Endothelial cell of umbilical vein (primary cell): ENCODE measurements at regions not wholly inside any gene's neighbourhood (a gene's known extent, or its start where the extent isn't known, plus 50 kb on each side); places are given as distances from the start of the nearest gene placed in this dataset.

Experiments used
- BruUV-seq: library from RNA; stranded (reverse); fragments of 400-500 nt; replicated peaks from 2 replicates; lab custom pipeline; 2021; lab: Mats Ljungman, UMichigan
- CTCF ChIA-PET: fragments of 300-600, 350-600 bp; sonication (Branson Sonifier 250); formaldehyde crosslinking; loops from one replicate; lab custom pipeline; 2021; ENCODE audit warnings: antibody characterized with exemption, inconsistent platforms; lab: Charles Lee
- POLR2A ChIA-PET: fragments of 300-600, 350-600 bp; sonication (Branson Sonifier 250); formaldehyde crosslinking; loops from one replicate; lab custom pipeline; 2021; ENCODE audit warnings: antibody characterized with exemption, inconsistent platforms; lab: Charles Lee
- DNase-seq: peaks from one replicate; pipeline ENCODE4 v3.0.0-alpha.2; 2011; ENCODE audit warnings: low read depth, low spot score
- FAIRE-seq: peaks from 2 replicates; lab custom pipeline; 2011; peaks lifted over from hg19 to GRCh38; lab: Jason Lieb, UNC
- H2AFZ ChIP-seq: 2 replicates; pipeline ENCODE4 v1.6.0; 2012; ENCODE audit warnings: low read depth, low read length, control low read depth, inconsistent platforms
- H3K27ac ChIP-seq: 2 replicates; pipeline ENCODE4 v1.5.1; 2011; ENCODE audit warnings: low read depth, mild to moderate bottlenecking, control low read depth, low read length, moderate library complexity; ENCODE audit not compliant: insufficient read depth
- H3K27me3 ChIP-seq, 2 experiments: 2 replicates each; pipeline versions ENCODE4 v1.6.0 to v1.6.1; 2011; ENCODE audit warnings: low read length in 2 of 2, mixed read lengths in 1 of 2; ENCODE audit not compliant: control insufficient read depth in 2 of 2, insufficient read depth in 2 of 2
- H3K36me3 ChIP-seq, 2 experiments: 2 replicates in 1 of 2; 3 replicates in 1 of 2; pipeline ENCODE4 v1.5.1; 2011; ENCODE audit warnings: low read length in 2 of 2, mild to moderate bottlenecking in 1 of 2, moderate library complexity in 1 of 2; ENCODE audit not compliant: control insufficient read depth in 2 of 2, insufficient read depth in 2 of 2; ENCODE audit errors: extremely low read depth in 1 of 2
- H3K4me1 ChIP-seq: 3 replicates; pipeline ENCODE4 v1.5.1; 2011; ENCODE audit warnings: mild to moderate bottlenecking, low read length; ENCODE audit not compliant: control insufficient read depth, insufficient read depth; ENCODE audit errors: extremely low read depth
- H3K4me2 ChIP-seq: 2 replicates; pipeline ENCODE4 v1.6.1; 2011; ENCODE audit warnings: low read length, control low read depth, mixed read lengths; ENCODE audit not compliant: insufficient read depth
- H3K4me3 ChIP-seq, 3 experiments: fragments of 200-600 bp in 1 of 3; sonication (generic), shearing (Covaris generic) in 1 of 3; replicated peaks in 1 of 3; 2 replicates each; pipeline ENCODE4 v1.5.1; 2011 to 2016; ENCODE audit warnings: control low read depth in 3 of 3, low read length in 3 of 3, mild to moderate bottlenecking in 2 of 3, inconsistent platforms in 1 of 3, low read depth in 1 of 3, moderate library complexity in 1 of 3; ENCODE audit not compliant: insufficient read depth in 1 of 3
- H3K79me2 ChIP-seq: 2 replicates; pipeline ENCODE4 v1.6.0; 2012; ENCODE audit warnings: low read length, inconsistent platforms; ENCODE audit not compliant: control insufficient read depth, insufficient read depth
- H3K9ac ChIP-seq: replicated peaks from 2 replicates; pipeline ENCODE3; 2011; ENCODE audit warnings: low read length, control low read depth; ENCODE audit not compliant: insufficient read depth; ENCODE audit errors: extremely low read depth
- H3K9me1 ChIP-seq: replicated peaks from 3 replicates; pipeline ENCODE4 v1.6.0; 2011; ENCODE audit warnings: mild to moderate bottlenecking, low read length; ENCODE audit not compliant: control insufficient read depth, insufficient read depth; ENCODE audit errors: extremely low read depth
- H3K9me3 ChIP-seq: replicated peaks from 2 replicates; pipeline ENCODE4 v1.5.1; 2012; ENCODE audit warnings: low read length, inconsistent platforms; ENCODE audit not compliant: control insufficient read depth, insufficient read depth
- H4K20me1 ChIP-seq: replicated peaks from 2 replicates; pipeline ENCODE3; 2011; ENCODE audit warnings: mild to moderate bottlenecking, low read length; ENCODE audit not compliant: control insufficient read depth, insufficient read depth; ENCODE audit errors: extremely low read depth
- CTCF ChIP-seq, 2 donors: IDR thresholded peaks; 1 replicate in 1 of 2; 2 replicates in 1 of 2; pipeline ENCODE4 v1.5.1; 2011; ENCODE audit warnings: low read length in 2 of 2, mild to moderate bottlenecking in 2 of 2, moderate library complexity in 2 of 2, control low read depth in 1 of 2, inconsistent platforms in 1 of 2, low read depth in 1 of 2; ENCODE audit not compliant: insufficient read depth in 1 of 2; ENCODE audit errors: extremely low read depth in 1 of 2
- FOS ChIP-seq: IDR thresholded peaks from 2 replicates; pipeline ENCODE4 v1.6.1; 2011; ENCODE audit warnings: mild to moderate bottlenecking, low read length, moderate library complexity, borderline replicate concordance; ENCODE audit not compliant: insufficient read depth
- GATA2 ChIP-seq: IDR thresholded peaks from 2 replicates; pipeline ENCODE4 v1.7.0; 2011; ENCODE audit warnings: low read depth, mild to moderate bottlenecking, moderate library complexity, mixed read lengths, low read length; ENCODE audit not compliant: insufficient read length, insufficient read depth
- JUN ChIP-seq: IDR thresholded peaks from 2 replicates; pipeline ENCODE4 v1.6.1; 2011; ENCODE audit warnings: borderline replicate concordance, low read depth; ENCODE audit not compliant: insufficient read length, insufficient read depth
- MAX ChIP-seq: IDR thresholded peaks from 2 replicates; pipeline ENCODE4 v1.6.1; 2011; ENCODE audit not compliant: insufficient read depth, insufficient read length
- MYC ChIP-seq: IDR thresholded peaks from one replicate; pipeline ENCODE4 v1.6.1; 2011; ENCODE audit warnings: mild to moderate bottlenecking, low read depth, low read length
- POLR2AphosphoS5 ChIP-seq: IDR thresholded peaks from 2 replicates; pipeline ENCODE4 v1.6.1; 2012; ENCODE audit warnings: low read depth, mild to moderate bottlenecking, control low read depth, low read length, moderate library complexity; ENCODE audit not compliant: insufficient read depth
- dilution Hi-C: fragments of 300-500 bp; cut with MboI; formaldehyde crosslinking; loops from one replicate; pipeline ENCODE4 v1.15.0; 2019; ENCODE audit warnings: low sequenced_read_pairs; ENCODE audit not compliant: extremely low pct_ligation_motif_present
- intact Hi-C: fragments of 100-400 bp; cut with micrococcal nuclease; formaldehyde crosslinking; loops from one replicate; pipeline ENCODE4 v1.10.0; 2022

GRCh38 chr18:62458868-62459716 lies 63.7 kb upstream of the ZCCHC2 start:
- Histone ChIP-seq H2AFZ (no peak overlapping the region), H3K27ac (no peak overlapping the region), H3K4me2 (no peak overlapping the region), H3K4me3 (no peak overlapping the region), H3K36me3 (no peaks in the 10 kb centered on the region), H3K4me1 (peaks cover 12% of the 10 kb centered on the region), H3K9me1 (no peaks in the 10 kb centered on the region), H3K27me3 (no peaks in the 10 kb centered on the region), H3K79me2 (no peaks in the 10 kb centered on the region), H3K9ac (no peak overlapping the region), H3K9me3 (no peaks in the 10 kb centered on the region), H4K20me1 (no peaks in the 10 kb centered on the region)
- FAIRE-seq (no peak), DNase-seq (no peak)
- ChIA-PET CTCF (no interaction called here), POLR2A (no interaction called here)
- BruUV-seq, result no TSS peak
- dilution Hi-C loops, result no loop called here
- TF ChIP-seq CTCF (IDR thresholded peaks at IDR 0.05; ENCODE audit: extremely low read depth in 1 of 2, insufficient read depth in 1 of 2, low read depth in 1 of 2, low read length in 2 of 2), result no peak
- TF ChIP-seq MAX, result no peak
- no peak for TF ChIP-seq POLR2AphosphoS5
- TF ChIP-seq GATA2, result no peak
- TF ChIP-seq JUN, result no peak
- no peak for TF ChIP-seq FOS
- no peak for TF ChIP-seq MYC
- intact Hi-C loops, result loop anchor here (10.0 kb wide), 1 partner anchor 416 kb away; no protein-coding TSS in a partner anchor
